ENCODE measurements at regions not wholly inside any gene's neighbourhood (a gene's known extent, or its start where the extent isn't known, plus 50 kb on each side); places are given as distances from the start of the nearest gene placed in this dataset.

DNA sequence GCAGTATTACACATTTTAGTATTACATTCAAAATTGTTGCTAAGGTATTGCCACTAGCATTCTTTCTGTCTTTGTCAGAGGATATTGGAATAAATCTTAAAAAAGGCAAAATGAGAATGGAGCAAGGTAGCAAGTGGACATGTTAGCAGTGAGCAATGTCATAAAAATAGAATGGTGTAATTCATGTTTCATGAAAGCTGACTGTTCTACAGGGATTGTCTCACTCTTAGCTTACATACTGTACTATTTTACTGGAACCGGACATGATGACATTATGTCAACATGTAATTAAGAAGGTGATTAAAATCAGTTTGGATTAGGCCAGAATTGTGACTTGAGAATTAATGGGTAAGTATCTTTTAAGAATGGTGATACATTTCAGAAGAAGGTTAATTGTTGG, 1086.2 kb downstream of the STIM2 start:
- H3K4me1 Mint-ChIP-seq, result no peaks in the 10 kb centered on the region
- no peaks in the 10 kb centered on the region for H3K36me3 ChIP-seq (ENCODE audit: insufficient read depth)
- H3K27ac Mint-ChIP-seq, result no peak overlapping the region
- H3K4me1 ChIP-seq (ENCODE audit: insufficient read depth), result no peaks in the 10 kb centered on the region
- no peaks in the 10 kb centered on the region for H3K9me2 ChIP-seq (ENCODE audit: insufficient read depth)
- no peak overlapping the region for H3K4me3 Mint-ChIP-seq
- H4K20me1 ChIP-seq (replicated peaks; ENCODE audit: insufficient read depth), result no peaks in the 10 kb centered on the region
- DNase-seq (ENCODE audit: low spot score), result no peak
- no peak overlapping the region for H3K4me2 ChIP-seq
- H3K79me2 ChIP-seq (replicated peaks; ENCODE audit: insufficient read depth), result no peaks in the 10 kb centered on the region
- H2AFZ ChIP-seq, result no peak overlapping the region
- no peaks in the 10 kb centered on the region; the same call in 2 of the 3 replicates for H3K9me3 Mint-ChIP-seq
- no peaks in the 10 kb centered on the region for H3K27me3 ChIP-seq (ENCODE audit: insufficient read depth)
- H3K27me3 Mint-ChIP-seq (ENCODE audit: insufficient read depth, low read depth, poor library complexity), result no peaks in the 10 kb centered on the region
- H3K36me3 Mint-ChIP-seq (ENCODE audit: low read depth), result no peaks in the 10 kb centered on the region
- no peak for TF ChIP-seq STAT1 (IDR thresholded peaks at IDR 0.05; ENCODE audit: unreplicated experiment)
- TF ChIP-seq, protein P1, sequence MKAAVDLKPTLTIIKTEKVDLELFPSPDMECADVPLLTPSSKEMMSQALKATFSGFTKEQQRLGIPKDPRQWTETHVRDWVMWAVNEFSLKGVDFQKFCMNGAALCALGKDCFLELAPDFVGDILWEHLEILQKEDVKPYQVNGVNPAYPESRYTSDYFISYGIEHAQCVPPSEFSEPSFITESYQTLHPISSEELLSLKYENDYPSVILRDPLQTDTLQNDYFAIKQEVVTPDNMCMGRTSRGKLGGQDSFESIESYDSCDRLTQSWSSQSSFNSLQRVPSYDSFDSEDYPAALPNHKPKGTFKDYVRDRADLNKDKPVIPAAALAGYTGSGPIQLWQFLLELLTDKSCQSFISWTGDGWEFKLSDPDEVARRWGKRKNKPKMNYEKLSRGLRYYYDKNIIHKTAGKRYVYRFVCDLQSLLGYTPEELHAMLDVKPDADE (IDR thresholded peaks at IDR 0.05), result no peak
- no peak for TF ChIP-seq ZNF114 (CRISPR knock-in tag; IDR thresholded peaks at IDR 0.05)
- TF ChIP-seq EZH2 (IDR thresholded peaks at IDR 0.05; ENCODE audit: low read depth, unreplicated experiment), result no peak
- no peak for TF ChIP-seq EZH2phosphoT487 (IDR thresholded peaks at IDR 0.05; ENCODE audit: unreplicated experiment)
- TF ChIP-seq, protein P2, sequence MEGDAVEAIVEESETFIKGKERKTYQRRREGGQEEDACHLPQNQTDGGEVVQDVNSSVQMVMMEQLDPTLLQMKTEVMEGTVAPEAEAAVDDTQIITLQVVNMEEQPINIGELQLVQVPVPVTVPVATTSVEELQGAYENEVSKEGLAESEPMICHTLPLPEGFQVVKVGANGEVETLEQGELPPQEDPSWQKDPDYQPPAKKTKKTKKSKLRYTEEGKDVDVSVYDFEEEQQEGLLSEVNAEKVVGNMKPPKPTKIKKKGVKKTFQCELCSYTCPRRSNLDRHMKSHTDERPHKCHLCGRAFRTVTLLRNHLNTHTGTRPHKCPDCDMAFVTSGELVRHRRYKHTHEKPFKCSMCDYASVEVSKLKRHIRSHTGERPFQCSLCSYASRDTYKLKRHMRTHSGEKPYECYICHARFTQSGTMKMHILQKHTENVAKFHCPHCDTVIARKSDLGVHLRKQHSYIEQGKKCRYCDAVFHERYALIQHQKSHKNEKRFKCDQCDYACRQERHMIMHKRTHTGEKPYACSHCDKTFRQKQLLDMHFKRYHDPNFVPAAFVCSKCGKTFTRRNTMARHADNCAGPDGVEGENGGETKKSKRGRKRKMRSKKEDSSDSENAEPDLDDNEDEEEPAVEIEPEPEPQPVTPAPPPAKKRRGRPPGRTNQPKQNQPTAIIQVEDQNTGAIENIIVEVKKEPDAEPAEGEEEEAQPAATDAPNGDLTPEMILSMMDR (conservative IDR thresholded peaks at IDR 0.05; ENCODE audit: low read depth in 2 of 2), result no peak
- TF ChIP-seq POLR2AphosphoS5 (IDR thresholded peaks at IDR 0.05; ENCODE audit: low read depth), result no peak
- no peak for TF ChIP-seq ZNF331 (CRISPR knock-in tag; IDR thresholded peaks at IDR 0.05; ENCODE audit: low read depth)
- no peak for TF ChIP-seq CREB1 (CRISPR knock-in tag; IDR thresholded peaks at IDR 0.05; ENCODE audit: low read depth)
- no peak for TF ChIP-seq JUNB (IDR thresholded peaks at IDR 0.05; ENCODE audit: unreplicated experiment)
- no peak for TF ChIP-seq NANOG (IDR thresholded peaks at IDR 0.05; ENCODE audit: borderline replicate concordance)
- TF ChIP-seq, protein P3, sequence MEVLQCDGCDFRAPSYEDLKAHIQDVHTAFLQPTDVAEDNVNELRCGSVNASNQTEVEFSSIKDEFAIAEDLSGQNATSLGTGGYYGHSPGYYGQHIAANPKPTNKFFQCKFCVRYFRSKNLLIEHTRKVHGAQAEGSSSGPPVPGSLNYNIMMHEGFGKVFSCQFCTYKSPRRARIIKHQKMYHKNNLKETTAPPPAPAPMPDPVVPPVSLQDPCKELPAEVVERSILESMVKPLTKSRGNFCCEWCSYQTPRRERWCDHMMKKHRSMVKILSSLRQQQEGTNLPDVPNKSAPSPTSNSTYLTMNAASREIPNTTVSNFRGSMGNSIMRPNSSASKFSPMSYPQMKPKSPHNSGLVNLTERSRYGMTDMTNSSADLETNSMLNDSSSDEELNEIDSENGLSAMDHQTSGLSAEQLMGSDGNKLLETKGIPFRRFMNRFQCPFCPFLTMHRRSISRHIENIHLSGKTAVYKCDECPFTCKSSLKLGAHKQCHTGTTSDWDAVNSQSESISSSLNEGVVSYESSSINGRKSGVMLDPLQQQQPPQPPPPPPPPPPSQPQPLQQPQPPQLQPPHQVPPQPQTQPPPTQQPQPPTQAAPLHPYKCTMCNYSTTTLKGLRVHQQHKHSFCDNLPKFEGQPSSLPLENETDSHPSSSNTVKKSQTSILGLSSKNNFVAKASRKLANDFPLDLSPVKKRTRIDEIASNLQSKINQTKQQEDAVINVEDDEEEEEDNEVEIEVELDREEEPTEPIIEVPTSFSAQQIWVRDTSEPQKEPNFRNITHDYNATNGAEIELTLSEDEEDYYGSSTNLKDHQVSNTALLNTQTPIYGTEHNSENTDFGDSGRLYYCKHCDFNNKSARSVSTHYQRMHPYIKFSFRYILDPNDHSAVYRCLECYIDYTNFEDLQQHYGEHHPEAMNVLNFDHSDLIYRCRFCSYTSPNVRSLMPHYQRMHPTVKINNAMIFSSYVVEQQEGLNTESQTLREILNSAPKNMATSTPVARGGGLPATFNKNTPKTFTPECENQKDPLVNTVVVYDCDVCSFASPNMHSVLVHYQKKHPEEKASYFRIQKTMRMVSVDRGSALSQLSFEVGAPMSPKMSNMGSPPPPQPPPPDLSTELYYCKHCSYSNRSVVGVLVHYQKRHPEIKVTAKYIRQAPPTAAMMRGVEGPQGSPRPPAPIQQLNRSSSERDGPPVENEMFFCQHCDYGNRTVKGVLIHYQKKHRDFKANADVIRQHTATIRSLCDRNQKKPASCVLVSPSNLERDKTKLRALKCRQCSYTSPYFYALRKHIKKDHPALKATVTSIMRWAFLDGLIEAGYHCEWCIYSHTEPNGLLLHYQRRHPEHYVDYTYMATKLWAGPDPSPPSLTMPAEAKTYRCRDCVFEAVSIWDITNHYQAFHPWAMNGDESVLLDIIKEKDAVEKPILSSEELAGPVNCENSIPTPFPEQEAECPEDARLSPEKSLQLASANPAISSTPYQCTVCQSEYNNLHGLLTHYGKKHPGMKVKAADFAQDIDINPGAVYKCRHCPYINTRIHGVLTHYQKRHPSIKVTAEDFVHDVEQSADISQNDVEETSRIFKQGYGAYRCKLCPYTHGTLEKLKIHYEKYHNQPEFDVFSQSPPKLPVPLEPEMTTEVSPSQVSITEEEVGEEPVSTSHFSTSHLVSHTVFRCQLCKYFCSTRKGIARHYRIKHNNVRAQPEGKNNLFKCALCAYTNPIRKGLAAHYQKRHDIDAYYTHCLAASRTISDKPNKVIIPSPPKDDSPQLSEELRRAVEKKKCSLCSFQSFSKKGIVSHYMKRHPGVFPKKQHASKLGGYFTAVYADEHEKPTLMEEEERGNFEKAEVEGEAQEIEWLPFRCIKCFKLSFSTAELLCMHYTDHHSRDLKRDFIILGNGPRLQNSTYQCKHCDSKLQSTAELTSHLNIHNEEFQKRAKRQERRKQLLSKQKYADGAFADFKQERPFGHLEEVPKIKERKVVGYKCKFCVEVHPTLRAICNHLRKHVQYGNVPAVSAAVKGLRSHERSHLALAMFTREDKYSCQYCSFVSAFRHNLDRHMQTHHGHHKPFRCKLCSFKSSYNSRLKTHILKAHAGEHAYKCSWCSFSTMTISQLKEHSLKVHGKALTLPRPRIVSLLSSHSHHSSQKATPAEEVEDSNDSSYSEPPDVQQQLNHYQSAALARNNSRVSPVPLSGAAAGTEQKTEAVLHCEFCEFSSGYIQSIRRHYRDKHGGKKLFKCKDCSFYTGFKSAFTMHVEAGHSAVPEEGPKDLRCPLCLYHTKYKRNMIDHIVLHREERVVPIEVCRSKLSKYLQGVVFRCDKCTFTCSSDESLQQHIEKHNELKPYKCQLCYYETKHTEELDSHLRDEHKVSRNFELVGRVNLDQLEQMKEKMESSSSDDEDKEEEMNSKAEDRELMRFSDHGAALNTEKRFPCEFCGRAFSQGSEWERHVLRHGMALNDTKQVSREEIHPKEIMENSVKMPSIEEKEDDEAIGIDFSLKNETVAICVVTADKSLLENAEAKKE (CRISPR knock-in tag; IDR thresholded peaks at IDR 0.05), result no peak
- ATAC-seq, result no peak
- no peak overlapping the region for H3K4me3 ChIP-seq
- no peaks in the 10 kb centered on the region for H3F3A ChIP-seq (replicated peaks; ENCODE audit: low read depth)
- no peak overlapping the region for H3K27ac ChIP-seq (ENCODE audit: low read depth)
